Breast epithelium (tissue), 3 donors: ENCODE measurements at regions not wholly inside any gene's neighbourhood (a gene's known extent, or its start where the extent isn't known, plus 50 kb on each side); places are given as distances from the start of the nearest gene placed in this dataset.

ENCODE experiments used
- POLR2A ChIP-seq: fragments of 450-650 bp; IDR thresholded peaks from one replicate; pipeline ENCODE4 v1.6.1; 2016; ENCODE audit warnings: antibody characterized with exemption, mild to moderate bottlenecking, moderate library complexity
- POLR2AphosphoS5 ChIP-seq, 3 donors: sonication (generic); formaldehyde crosslinking; IDR thresholded peaks; one replicate each; pipeline ENCODE4 v1.6.1; 2017; ENCODE audit warnings: antibody characterized with exemption in 3 of 3

- TF ChIP-seq POLR2AphosphoS5 (IDR thresholded peaks at IDR 0.05) (no peak), POLR2A (no peak)
These were observed 174.7 kb upstream of the DAAM1 start for GRCh38 chr14:59013672-59014298.
